MCF 10A (cell line): ENCODE measurements at regions not wholly inside any gene's neighbourhood (a gene's known extent, or its start where the extent isn't known, plus 50 kb on each side); places are given as distances from the start of the nearest gene placed in this dataset.
"Not testable (repeated sequence)": the region's sequence is repeated elsewhere in the genome, so short reads cannot be mapped to it uniquely, and the experiment has no call there.

ENCODE experiments used
- BruUV-seq: library from RNA; stranded (reverse); fragments of 400-500 nt; replicated peaks from 2 replicates; lab custom pipeline; 2021; lab: Mats Ljungman, UMichigan
- CTCF ChIA-PET: fragments of 300-600 bp; sonication (Branson Sonifier 250); formaldehyde crosslinking; extraction: SDS; loops from one replicate; lab custom pipeline; 2021; ENCODE audit warnings: antibody characterized with exemption, inconsistent platforms; lab: Yijun Ruan, JAX
- POLR2A ChIA-PET: fragments of 300-600, 350-650 bp; sonication (Branson Sonifier 250); formaldehyde crosslinking; extraction: SDS; loops from one replicate; lab custom pipeline; 2020; ENCODE audit warnings: antibody characterized with exemption, inconsistent platforms; lab: Yijun Ruan, JAX
- DNase-seq: peaks from one replicate; pipeline ENCODE4 v3.0.0-alpha.2; 2018; ENCODE audit not compliant: unreplicated experiment
- H3K27ac Mint-ChIP-seq: one replicate; pipeline ENCODE4 v1.8.0; 2022; ENCODE audit warnings: mild to moderate bottlenecking, low read depth, mixed read lengths; ENCODE audit not compliant: unreplicated experiment
- H3K27me3 Mint-ChIP-seq: one replicate; pipeline ENCODE4 v1.8.0; 2022; ENCODE audit warnings: mixed read lengths; ENCODE audit not compliant: insufficient read depth, unreplicated experiment
- H3K36me3 Mint-ChIP-seq: one replicate; pipeline ENCODE4 v1.8.0; 2022; ENCODE audit warnings: mild to moderate bottlenecking, moderate library complexity, mixed read lengths; ENCODE audit not compliant: insufficient read depth, unreplicated experiment
- H3K4me1 Mint-ChIP-seq: one replicate; pipeline ENCODE4 v1.8.0; 2022; ENCODE audit warnings: mixed read lengths; ENCODE audit not compliant: insufficient read depth, unreplicated experiment
- H3K4me3 Mint-ChIP-seq: one replicate; pipeline ENCODE4 v1.8.0; 2022; ENCODE audit warnings: mild to moderate bottlenecking, moderate library complexity, mixed read lengths; ENCODE audit not compliant: unreplicated experiment
- H3K9me3 Mint-ChIP-seq: one replicate; pipeline ENCODE4 v1.8.0; 2022; ENCODE audit warnings: mixed read lengths; ENCODE audit not compliant: unreplicated experiment
- CTCF ChIP-seq: fragments of 200-600 bp; IDR thresholded peaks from one replicate; pipeline ENCODE4 v1.8.0; 2022; ENCODE audit warnings: antibody characterized with exemption, mild to moderate bottlenecking; ENCODE audit not compliant: unreplicated experiment
- intact Hi-C: fragments of 100-400 bp; cut with micrococcal nuclease; formaldehyde crosslinking; loops from 2 replicates; pipeline ENCODE4 v1.14.1; 2022

GRCh38 chr10:43842072-43842471 is 193.4 kb upstream of the ZNF32 start:
- Mint-ChIP-seq H3K9me3 (peaks cover 11% of the 10 kb centered on the region), H3K4me1 (peaks cover 12% of the 10 kb centered on the region), H3K4me3 (no peak overlapping the region), H3K27me3 (no peaks in the 10 kb centered on the region), H3K27ac (no peak overlapping the region), H3K36me3 (no peaks in the 10 kb centered on the region)
- no peak for DNase-seq
- intact Hi-C loops: no loop called here
- BruUV-seq: no TSS peak
- CTCF ChIA-PET: no interaction called here
- no peak for TF ChIP-seq CTCF
- POLR2A ChIA-PET: no interaction called here

- Mint-ChIP-seq H3K27me3 (no peaks in the 10 kb centered on the region), H3K4me3 (no peak overlapping the region), H3K36me3 (no peaks in the 10 kb centered on the region), H3K27ac (no peak overlapping the region), H3K4me1 (peaks cover 12% of the 10 kb centered on the region), H3K9me3 (peaks cover 11% of the 10 kb centered on the region)
- no peak for DNase-seq
- intact Hi-C loops: no loop called here
- TF ChIP-seq CTCF: no peak
- CTCF ChIA-PET: no interaction called here
- BruUV-seq: no TSS peak
- POLR2A ChIA-PET: no interaction called here
These were observed 191.3 kb upstream of the ZNF32 start for GRCh38 chr10:43839973-43840372.

GRCh38 chr10:43834751-43835150 is 186.1 kb upstream of the ZNF32 start:
- H3K36me3 Mint-ChIP-seq, BruUV-seq, H3K4me1 Mint-ChIP-seq, intact Hi-C loops, H3K27ac Mint-ChIP-seq, CTCF ChIA-PET, POLR2A ChIA-PET, H3K4me3 Mint-ChIP-seq, DNase-seq: not testable (repeated sequence)
- H3K9me3 Mint-ChIP-seq: peaks cover 12% of the 10 kb centered on the region
- H3K27me3 Mint-ChIP-seq: peaks cover 17% of the 10 kb centered on the region

GRCh38 chr10:43827853-43828252 is 179.2 kb upstream of the ZNF32 start:
- BruUV-seq: no TSS peak
- POLR2A ChIA-PET: no interaction called here
- intact Hi-C loops: no loop called here
- DNase-seq: no peak
- CTCF ChIA-PET: interaction anchor here (0.7 kb wide), 1 partner anchor 39 kb away, joined by 4 read pairs; no protein-coding TSS in a partner anchor
- Mint-ChIP-seq H3K36me3 (no peaks in the 10 kb centered on the region), H3K4me1 (no peaks in the 10 kb centered on the region), H3K27ac (no peak overlapping the region), H3K9me3 (no peaks in the 10 kb centered on the region), H3K4me3 (no peak overlapping the region), H3K27me3 (peaks cover 20% of the 10 kb centered on the region)
- no peak for TF ChIP-seq CTCF

GRCh38 chr10:43825984-43826383 is 177.3 kb upstream of the ZNF32 start:
- Mint-ChIP-seq H3K4me3 (no peak overlapping the region), H3K9me3 (no peaks in the 10 kb centered on the region), H3K27me3 (peaks cover 18% of the 10 kb centered on the region), H3K27ac (no peak overlapping the region), H3K36me3 (no peaks in the 10 kb centered on the region), H3K4me1 (no peaks in the 10 kb centered on the region)
- ChIA-PET POLR2A (no interaction called here), CTCF (no interaction called here)
- no peak for DNase-seq
- no peak for TF ChIP-seq CTCF
- no TSS peak for BruUV-seq
- intact Hi-C loops: no loop called here
